Breast epithelium (tissue), 4 donors: ENCODE measurements at regions not wholly inside any gene's neighbourhood (a gene's known extent, or its start where the extent isn't known, plus 50 kb on each side); places are given as distances from the start of the nearest gene placed in this dataset.
A peak's percentile ranks its signal among the peaks of the same experiment; 100 is the strongest.

Experiments used
- DNase-seq, 2 donors: peaks; one replicate each; pipeline ENCODE4 v3.0.0-alpha.2; 2019; ENCODE audit warnings: low spot score in 2 of 2
- H3K27ac ChIP-seq, 2 donors: fragments of 200-600 bp; sonication (generic) in 1 of 2; one replicate each; pipeline ENCODE4 v1.5.1; 2016 to 2019; ENCODE audit warnings: mild to moderate bottlenecking in 1 of 2
- H3K27me3 ChIP-seq, 2 donors: fragments of 200-600 bp; sonication (generic) in 1 of 2; one replicate each; pipeline versions ENCODE4 v1.5.1 to v1.6.0; 2017 to 2019; ENCODE audit warnings: control low read depth in 1 of 2, mild to moderate bottlenecking in 1 of 2
- H3K36me3 ChIP-seq: fragments of 200-600 bp; one replicate; pipeline ENCODE4 v1.5.1; 2019
- H3K4me1 ChIP-seq, 2 donors: fragments of 200-600 bp; sonication (generic); one replicate each; pipeline ENCODE4 v1.5.1; 2016 to 2019; ENCODE audit warnings: control low read depth in 1 of 2
- H3K4me3 ChIP-seq, 3 donors: fragments of 200-600 bp; sonication (generic); 1 replicate in 2 of 3; 2 replicates in 1 of 3; pipeline ENCODE4 v1.5.1; 2016 to 2019; ENCODE audit warnings: mild to moderate bottlenecking in 3 of 3, moderate library complexity in 2 of 3
- H3K9me3 ChIP-seq, 2 donors: fragments of 200-600 bp; sonication (generic) in 1 of 2; one replicate each; pipeline ENCODE4 v1.5.1; 2016 to 2019; ENCODE audit warnings: control low read depth in 1 of 2
- CTCF ChIP-seq, 3 donors: fragments of 450-650 bp; IDR thresholded peaks; one replicate each; pipeline ENCODE4 v1.5.1; 2016 to 2017; ENCODE audit warnings: antibody characterized with exemption in 3 of 3, mild to moderate bottlenecking in 3 of 3, moderate library complexity in 3 of 3
- POLR2A ChIP-seq: fragments of 450-650 bp; IDR thresholded peaks from one replicate; pipeline ENCODE4 v1.6.1; 2016; ENCODE audit warnings: antibody characterized with exemption, mild to moderate bottlenecking, moderate library complexity
- POLR2AphosphoS5 ChIP-seq, 3 donors: sonication (generic); formaldehyde crosslinking; IDR thresholded peaks; one replicate each; pipeline ENCODE4 v1.6.1; 2017; ENCODE audit warnings: antibody characterized with exemption in 3 of 3
- intact Hi-C: fragments of 100-400 bp; cut with DNase I; formaldehyde crosslinking; loops from one replicate; pipeline ENCODE4 v1.15.1; 2023; ENCODE audit warnings: low total_unique reads

GRCh38 chr15:62412686-62413085 is 247.6 kb upstream of the C2CD4B start:
- no peak for TF ChIP-seq POLR2A
- TF ChIP-seq POLR2AphosphoS5 (IDR thresholded peaks at IDR 0.05), result no peak
- no peak for TF ChIP-seq CTCF (IDR thresholded peaks at IDR 0.05)
- no peak overlapping the region for H3K4me3 ChIP-seq
- intact Hi-C loops, result no loop called here
- no peaks in the 10 kb centered on the region for H3K9me3 ChIP-seq
- peak overlapping the region in 1 of 2 donors; percentile 9 for H3K27ac ChIP-seq
- H3K27me3 ChIP-seq, result no peaks in the 10 kb centered on the region
- no peaks in the 10 kb centered on the region for H3K36me3 ChIP-seq
- DNase-seq, result no peak
- peaks cover 0 to 3% of the 10 kb centered on the region in 2 donors for H3K4me1 ChIP-seq

- H3K27ac ChIP-seq, result peak overlapping the region in 1 of 2 donors; percentile 9
- peaks cover 0 to 3% of the 10 kb centered on the region in 2 donors for H3K4me1 ChIP-seq
- H3K36me3 ChIP-seq, result no peaks in the 10 kb centered on the region
- no peak for TF ChIP-seq POLR2A
- TF ChIP-seq CTCF (IDR thresholded peaks at IDR 0.05), result no peak
- no peak for TF ChIP-seq POLR2AphosphoS5 (IDR thresholded peaks at IDR 0.05)
- H3K4me3 ChIP-seq, result no peak overlapping the region
- intact Hi-C loops, result no loop called here
- DNase-seq, result no peak
- H3K9me3 ChIP-seq, result no peaks in the 10 kb centered on the region
- H3K27me3 ChIP-seq, result no peaks in the 10 kb centered on the region
Observed at GRCh38 chr15:62413153-62413552, 248.1 kb upstream of the C2CD4B start.

GRCh38 chr15:62413786-62414185 is 248.7 kb upstream of the C2CD4B start:
- no peak for TF ChIP-seq POLR2AphosphoS5 (IDR thresholded peaks at IDR 0.05)
- TF ChIP-seq POLR2A, result no peak
- TF ChIP-seq CTCF (IDR thresholded peaks at IDR 0.05), result no peak
- no peak overlapping the region for H3K27ac ChIP-seq
- peaks cover 0 to 3% of the 10 kb centered on the region in 2 donors for H3K4me1 ChIP-seq
- no peaks in the 10 kb centered on the region for H3K27me3 ChIP-seq
- H3K4me3 ChIP-seq, result no peak overlapping the region
- H3K9me3 ChIP-seq, result no peaks in the 10 kb centered on the region
- H3K36me3 ChIP-seq, result no peaks in the 10 kb centered on the region
- no peak for DNase-seq
- intact Hi-C loops, result no loop called here

- TF ChIP-seq CTCF (IDR thresholded peaks at IDR 0.05), result no peak
- H3K27ac ChIP-seq, result no peak overlapping the region
- H3K4me3 ChIP-seq, result no peak overlapping the region
- no peaks in the 10 kb centered on the region for H3K9me3 ChIP-seq
- H3K27me3 ChIP-seq, result no peaks in the 10 kb centered on the region
- H3K4me1 ChIP-seq, result peaks cover 0 to 3% of the 10 kb centered on the region in 2 donors
- intact Hi-C loops, result no loop called here
- no peak for DNase-seq
- H3K36me3 ChIP-seq, result no peaks in the 10 kb centered on the region
Observed at GRCh38 chr15:62415498-62415897, 250.4 kb upstream of the C2CD4B start.

GRCh38 chr15:62416526-62416925 is 251.4 kb upstream of the C2CD4B start:
- Histone ChIP-seq H3K9me3 (no peaks in the 10 kb centered on the region), H3K4me1 (peaks cover 0 to 3% of the 10 kb centered on the region in 2 donors), H3K27me3 (no peaks in the 10 kb centered on the region), H3K36me3 (no peaks in the 10 kb centered on the region), H3K27ac (no peak overlapping the region), H3K4me3 (no peak overlapping the region)
- intact Hi-C loops, result no loop called here
- DNase-seq, result no peak
- TF ChIP-seq CTCF (IDR thresholded peaks at IDR 0.05), result no peak
- TF ChIP-seq POLR2A, result no peak
- TF ChIP-seq POLR2AphosphoS5 (IDR thresholded peaks at IDR 0.05), result no peak
